ENCODE measurements at regions not wholly inside any gene's neighbourhood (a gene's known extent, or its start where the extent isn't known, plus 50 kb on each side); places are given as distances from the start of the nearest gene placed in this dataset.

DNA sequence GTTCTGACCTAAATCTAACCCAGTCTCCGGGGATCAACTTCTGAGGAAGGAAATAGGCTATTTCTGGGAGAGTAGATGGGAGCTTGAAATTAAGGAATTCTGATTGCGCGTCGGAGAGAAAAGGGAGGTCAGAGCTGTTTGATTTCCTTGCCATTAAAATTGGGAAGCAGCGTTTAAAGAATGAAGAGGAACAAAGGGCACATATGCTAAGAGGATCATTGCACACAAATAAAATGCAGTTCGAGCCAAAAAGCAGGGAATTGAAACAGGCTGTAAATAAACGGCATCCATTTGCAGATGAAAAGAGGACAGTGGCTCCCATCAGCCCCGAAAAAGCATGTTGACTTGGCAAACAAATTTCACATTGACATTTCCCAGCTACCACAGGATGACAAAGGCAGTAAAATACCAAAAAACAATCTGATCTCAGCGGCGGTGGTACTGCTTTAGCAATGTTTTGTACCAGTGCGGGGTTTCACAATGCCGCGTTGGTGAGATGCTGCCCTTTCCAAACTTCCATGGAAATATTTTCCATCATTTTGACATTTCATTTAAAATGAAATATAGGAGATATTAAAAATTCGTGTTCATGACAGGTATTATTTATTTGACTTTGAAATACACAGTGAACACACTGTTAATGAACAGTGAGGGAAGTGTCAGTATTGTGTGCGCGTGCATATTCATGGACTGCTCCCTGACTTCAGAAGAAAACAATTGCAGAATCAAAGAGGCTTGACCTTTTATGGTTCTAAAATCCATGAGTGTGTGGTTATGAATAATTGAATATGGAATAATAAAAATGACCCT lies 108.8 kb downstream of the SQOR start:
- DNase-seq, result no peak

DNA sequence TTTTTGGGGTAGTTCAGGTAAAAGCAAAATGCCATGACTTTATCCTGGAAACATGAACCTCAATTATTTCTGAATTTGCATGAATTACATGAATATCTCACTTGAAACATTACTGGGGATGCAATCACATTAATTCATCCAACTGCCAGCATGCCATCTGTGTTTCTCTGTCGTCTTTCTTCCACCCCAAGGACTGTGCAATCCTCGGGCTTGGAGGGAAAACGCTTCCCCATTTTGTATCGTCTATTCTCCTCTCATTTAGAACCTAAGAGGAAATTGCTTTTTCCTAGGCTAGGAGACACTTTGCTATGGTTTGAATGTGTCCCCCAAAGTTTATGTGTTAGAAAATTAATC lies 109.4 kb downstream of the SQOR start:
- no peak for DNase-seq

DNA sequence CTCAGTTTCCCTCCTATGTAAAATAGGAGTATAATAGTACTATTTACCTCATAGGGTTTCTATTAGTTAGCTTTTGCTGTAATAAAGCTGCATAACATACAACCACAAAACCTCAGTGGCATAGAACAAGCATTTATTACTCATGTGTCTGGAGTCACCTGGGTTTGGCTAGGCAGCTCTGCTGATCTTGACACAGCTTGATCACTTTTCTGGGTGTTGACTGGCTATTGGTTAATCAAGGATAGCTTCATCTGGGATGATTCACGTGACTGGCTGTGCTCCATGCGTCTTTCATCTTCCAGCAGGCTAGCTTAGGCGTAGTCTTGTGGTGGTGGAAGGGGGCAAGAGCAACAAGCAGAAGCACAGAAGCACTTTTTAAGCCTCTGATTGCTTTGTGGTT lies 112.6 kb downstream of the SQOR start:
- DNase-seq, result no peak

DNA sequence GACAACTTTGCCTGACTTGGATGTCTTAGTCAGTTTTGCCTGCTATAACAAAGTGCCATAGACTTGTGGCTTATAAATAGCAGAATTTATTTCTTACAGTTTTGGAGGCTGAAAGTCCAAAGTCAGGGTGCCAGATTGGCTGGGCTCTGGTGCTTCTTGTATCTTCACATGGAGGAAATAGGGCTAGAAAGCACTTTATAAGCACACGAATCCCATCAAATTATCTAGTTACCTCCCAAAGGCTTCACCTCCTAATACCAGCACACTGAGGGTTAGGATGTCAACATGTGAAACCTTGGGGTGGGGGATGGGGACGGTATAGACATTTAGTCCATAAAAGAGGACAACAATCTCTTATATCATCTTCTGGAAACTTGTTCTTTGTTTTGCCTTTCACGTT lies 116.8 kb downstream of the SQOR start:
- DNase-seq, result no peak

DNA sequence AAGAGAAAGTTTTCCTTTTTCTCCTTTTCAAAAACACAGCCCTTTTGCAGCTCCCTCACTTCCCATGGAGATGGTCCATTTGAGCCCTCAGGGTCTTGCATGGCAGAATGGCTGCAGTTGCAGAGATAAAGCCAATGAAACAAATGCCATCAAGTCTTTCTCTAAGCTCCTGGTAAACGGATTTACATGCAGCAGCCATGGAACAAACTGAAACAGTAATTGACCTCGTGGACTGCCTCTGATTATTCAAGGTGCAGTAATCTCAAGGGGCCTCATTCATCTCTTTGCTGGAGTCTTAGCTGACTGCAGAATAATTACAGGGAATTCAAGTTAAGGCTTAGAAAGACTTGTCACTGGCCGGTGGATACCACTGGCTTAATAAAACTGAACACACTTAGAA lies 125.1 kb downstream of the SQOR start:
- DNase-seq, result no peak

DNA sequence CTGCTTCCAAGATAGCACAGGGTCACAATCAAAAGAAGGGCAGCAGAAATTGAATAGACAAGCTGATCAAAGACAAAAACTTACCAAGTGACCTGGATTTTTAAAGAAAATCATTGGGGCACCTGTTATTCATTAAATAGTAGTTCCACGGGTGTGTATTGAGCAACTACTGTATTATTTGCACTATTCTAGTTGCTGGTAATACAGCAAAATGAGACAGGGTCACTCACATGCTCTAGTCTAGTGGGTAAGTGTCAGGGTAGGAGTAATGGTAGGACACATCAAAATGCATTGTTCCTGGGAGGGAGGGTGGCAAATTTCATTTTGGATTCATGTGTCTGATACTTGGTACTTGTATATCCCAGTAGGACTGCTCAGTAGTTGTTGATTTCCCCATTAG lies 127.9 kb downstream of the SQOR start:
- DNase-seq, result no peak

DNA sequence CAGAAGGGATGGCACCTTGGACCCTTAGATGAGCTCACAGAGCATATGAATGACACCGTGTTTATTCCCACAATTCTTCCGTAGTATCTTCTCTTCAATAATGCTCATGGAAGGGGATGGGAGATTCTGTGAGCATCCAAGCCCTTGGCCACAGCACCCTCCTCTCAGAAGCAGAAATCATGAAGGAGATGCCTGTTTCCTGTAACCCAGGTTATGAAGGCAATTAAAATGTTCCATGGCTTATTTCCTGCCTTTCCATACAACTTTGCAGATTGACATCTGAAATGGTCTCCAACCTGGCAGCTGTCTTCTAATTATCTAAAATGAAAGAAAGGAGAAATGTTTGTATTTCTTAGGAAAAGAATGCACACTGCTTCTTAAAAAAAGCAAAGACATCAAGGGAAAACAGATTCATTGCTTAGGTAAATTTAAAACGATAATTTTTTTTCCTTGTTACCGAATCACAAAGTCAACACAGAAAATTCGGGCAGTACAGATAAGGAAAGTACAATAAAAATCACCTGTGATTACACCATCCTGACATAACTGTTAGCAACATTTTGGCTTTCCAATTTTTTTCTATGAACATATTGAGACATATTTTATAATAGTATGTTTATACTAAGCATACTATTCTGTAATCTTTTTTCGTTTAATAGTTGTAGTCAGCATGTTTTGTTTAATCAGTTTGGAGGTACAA lies 128.5 kb downstream of the SQOR start:
- DNase-seq, result no peak

DNA sequence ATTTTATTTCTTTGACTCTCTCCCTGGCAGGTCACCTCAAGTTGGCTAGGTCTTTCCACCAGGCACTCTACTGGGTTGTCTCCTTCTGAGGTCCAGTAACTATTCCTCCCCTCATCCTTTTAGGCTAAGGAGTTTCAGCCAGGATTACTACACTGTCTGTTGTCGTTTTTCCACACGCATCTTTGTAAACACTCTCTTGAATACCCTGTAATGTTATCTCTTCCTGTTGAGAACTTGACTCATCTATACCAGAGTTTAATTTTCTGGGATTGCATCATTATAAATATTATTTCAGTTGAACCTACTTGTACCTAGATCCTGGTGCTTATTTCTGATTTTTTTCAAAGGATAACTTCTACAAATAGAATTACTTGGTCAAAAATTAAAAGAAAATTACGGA lies 138.3 kb downstream of the SQOR start:
- DNase-seq, result no peak

DNA sequence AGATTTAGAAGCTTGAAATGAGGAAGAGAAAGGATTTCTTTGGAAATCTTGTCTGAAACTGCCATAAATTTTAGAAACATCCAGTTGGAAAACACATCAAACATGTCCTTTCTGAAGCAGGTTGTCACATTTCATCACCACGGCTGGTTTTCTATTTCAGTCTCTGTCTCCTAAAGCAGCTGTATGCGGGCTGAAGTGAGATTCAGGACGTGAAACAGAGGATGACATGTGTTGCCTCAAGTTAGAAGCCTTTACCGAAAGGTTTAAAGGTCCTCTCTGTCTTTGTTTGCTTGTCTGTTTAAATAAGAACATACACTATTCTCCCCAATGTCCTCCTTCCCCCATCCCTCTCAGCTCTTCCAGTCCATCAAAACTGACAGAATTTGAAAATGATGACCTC lies 141.9 kb downstream of the SQOR start:
- no peak for DNase-seq

DNA sequence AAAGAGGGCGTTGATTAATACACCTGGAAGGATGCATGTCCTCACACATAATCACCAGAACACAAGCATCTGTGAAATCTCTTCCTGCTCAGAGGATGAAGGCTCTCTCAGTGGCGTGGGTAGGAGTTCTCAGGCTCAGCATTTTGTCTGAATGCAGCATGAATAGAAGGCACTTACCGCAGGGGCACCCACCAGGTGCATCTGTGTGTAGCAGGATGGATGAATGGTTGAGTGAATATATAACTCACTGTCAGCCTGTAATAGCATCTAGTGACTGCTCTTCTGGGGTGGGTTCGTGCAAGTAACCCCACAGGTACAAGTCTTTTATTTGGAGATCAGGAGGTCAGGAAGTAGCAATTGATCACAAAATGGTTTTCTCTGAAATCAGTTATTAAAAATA lies 143.0 kb downstream of the SQOR start:
- DNase-seq, result no peak

DNA sequence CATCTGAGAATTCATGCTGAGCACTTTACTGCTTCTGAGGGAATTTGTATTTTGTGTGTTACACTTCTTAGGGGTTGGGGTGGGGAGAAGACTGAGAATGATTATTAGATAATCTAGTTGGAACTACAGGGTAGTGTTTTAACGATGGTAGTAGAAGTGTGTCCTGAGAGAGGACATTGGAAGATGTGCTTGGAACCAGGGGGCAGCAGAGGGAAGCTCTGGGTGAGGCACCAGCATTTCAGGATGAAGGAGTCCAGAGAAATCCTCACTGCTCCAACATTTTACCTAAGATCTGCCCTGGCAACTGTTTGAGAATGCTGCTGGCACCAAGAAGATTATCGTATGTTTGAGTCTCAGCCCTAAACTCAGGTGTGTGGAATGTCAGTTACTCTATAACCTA lies 145.5 kb downstream of the SQOR start:
- DNase-seq, result no peak

DNA sequence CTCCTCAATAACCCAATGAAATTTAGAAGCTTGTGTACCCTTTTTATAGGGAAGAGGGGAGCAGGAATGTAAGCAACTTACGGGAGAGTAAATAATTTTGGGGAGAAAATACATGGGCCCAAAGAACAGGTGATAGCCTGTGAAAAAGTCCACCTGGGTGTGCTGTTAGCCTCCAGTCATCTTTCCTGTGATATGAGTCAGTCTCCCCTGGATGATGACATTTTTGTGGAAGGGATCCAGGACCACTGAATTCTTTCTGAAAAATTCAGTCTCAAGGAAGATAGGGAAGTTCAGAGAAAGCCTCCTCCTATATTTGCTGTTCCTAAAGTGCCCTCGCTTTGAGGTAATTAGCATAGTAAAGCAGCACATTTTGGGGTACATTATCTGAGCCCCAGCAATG lies 149.8 kb downstream of the SQOR start:
- DNase-seq, result no peak

DNA sequence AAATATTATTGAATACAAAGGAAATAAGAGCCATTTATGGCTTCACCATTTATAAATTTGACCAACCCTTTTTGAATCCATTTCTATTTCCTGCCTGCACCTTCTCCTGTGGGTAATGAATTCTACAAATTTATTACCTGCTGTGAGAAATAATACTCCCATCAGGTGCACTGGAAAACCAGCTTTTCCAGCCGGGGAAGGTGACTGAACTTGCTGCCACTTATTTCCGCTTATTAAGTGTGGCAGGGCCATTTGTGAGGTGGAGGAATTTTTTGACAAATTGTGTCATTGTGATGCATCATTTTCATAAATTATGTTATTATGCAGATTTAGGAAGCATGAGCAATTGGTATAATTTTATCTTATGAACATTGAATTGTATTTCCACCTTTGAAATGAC lies 151.1 kb downstream of the SQOR start:
- DNase-seq, result no peak

DNA sequence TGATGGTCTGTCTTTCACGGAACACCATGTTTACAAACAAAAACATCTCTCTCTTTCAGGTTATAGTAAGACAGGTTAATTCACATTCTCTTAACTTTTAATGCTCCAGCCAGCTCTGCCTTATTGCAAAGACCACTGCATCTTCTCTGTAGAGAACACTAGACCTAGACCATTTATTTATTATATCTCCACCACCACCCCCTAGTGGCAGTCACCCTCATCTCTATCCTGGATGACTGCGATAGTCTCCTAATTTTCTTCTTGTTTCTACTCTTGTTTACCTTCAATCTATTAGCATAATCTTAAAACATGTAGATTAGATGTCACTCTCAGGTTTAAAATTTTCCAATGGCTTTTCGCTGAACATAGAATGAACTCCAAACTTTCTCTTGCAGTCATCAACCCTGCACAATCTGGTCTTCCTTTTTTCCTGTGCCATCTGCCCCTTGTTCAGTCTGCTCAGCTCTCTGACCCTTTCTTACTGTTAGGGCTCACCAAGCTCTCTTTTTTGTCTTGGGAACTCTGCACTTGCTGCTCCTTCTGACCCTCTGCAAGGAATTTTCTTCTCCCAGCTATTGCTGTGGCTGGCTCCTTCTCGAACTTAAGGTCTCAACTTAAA lies 155.6 kb downstream of the SQOR start:
- no peak for DNase-seq

DNA sequence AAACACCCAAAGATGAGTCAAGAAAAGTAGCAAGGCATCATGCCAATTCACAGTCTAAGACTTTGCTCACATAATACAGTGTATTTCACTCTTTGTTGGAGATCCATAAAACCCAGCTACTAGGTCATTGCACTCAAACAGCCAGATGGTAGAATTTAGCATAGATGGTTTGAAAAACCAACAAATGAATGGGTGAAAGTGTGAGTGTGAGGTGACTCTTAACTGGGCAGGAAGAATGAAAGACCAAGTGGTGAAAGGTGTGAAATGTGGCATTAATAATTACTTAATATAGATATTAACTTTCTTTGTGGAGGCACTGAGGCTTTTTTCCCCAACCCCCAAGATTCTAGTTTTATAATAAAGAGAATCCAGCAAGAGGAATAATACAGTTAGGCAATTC lies 159.5 kb downstream of the SQOR start:
- no peak for DNase-seq

DNA sequence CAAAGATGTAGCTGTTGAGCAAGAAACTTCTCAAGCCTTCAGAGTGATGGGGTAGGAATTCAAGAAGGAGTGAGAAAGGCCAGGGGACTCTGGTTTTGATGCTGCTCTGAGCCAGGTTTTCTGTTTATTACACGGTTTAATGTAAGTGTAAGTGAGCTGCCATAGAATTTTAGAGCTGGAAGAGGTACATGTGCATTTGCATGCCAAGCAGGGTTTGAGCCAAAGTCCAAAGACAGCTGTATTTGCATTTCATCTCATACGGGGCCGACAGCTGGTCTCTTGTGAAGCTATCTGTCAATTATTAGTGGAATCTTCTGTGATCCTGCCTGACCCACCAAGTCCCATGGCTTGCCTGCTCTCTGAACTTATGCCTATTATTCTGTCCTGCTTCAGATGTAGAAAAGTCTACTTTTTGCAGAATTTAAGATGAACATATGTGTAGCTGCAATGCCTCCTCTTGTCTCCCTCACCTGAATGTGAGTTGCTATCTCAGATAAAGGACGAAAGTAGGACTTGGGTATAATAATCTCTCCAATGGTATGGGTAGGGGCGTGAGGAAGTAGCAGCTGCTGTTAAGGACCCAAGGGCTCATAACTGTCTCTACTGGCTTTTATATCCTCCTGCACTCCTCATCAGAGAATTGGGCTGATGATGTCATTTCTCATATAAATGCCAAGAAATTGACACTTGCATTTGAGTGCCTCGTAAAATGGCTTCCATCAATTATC lies 160.0 kb downstream of the SQOR start:
- no peak for DNase-seq

DNA sequence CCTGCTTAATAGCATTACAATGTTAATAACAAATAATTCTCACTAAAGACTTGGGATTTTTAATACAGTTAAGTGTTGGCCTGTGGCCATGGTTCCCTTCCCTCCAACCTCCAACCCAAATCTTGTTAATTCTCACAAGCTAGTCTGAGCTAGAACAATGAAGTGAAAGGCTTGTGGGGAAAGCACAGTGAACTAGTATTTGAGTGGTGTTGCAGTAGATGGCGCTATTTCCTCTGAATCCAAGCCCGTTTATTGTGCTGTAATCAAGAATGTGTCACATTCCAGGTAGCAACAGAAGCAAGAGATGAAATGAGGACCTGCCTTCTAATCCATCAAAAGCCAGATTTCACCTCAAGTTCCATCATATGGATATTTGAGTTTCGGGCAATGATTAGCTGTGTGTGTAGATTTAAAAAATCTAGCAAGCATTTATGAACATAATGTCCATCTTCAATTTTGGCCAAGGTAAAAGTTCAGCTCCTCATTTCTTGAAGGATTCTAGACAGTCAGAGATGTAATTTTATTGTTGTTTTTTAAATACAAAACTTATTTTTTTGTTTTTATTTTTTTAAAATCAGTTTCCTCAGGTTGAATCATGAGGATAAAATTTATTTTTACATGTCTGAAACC lies 160.7 kb downstream of the SQOR start:
- no peak for DNase-seq

DNA sequence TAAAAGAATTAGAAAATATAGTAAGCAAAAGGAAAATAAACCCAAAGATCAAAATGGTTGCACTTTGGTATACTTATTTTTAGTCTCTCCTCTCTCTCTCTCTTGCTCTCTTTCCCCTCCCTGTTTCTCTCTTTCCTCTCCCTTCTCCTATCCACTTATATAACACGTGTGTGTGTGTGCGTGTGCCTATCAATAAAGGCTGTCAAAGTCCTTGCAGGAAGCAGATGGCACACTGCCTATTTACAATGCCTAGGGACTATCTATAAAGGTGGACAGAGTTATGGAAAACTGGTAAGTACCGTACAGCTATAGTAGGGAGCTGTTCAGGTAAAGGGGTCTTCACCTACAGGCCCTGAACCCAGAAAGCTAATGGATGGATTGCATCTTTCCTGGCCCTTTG lies 161.6 kb downstream of the SQOR start:
- no peak for DNase-seq

DNA sequence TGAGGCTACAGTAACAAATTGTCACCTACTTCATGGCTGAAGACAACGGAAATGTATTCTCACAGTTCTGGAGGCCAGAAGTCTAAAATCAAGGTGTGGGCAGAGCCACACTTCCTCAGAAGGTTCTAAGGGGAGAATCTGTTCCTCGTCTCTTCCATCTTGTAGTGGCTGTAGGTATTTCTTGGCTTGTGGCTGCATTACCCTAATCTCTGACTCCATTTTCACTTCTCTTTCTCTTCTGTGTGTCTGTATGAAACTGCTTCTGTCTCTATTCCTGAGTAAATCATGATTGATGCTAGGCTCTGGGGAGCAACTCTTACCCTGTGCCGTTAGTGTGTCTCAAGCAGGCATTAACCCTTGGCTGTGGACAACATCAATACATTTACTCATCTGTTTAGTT lies 164.7 kb downstream of the SQOR start:
- DNase-seq, result no peak

DNA sequence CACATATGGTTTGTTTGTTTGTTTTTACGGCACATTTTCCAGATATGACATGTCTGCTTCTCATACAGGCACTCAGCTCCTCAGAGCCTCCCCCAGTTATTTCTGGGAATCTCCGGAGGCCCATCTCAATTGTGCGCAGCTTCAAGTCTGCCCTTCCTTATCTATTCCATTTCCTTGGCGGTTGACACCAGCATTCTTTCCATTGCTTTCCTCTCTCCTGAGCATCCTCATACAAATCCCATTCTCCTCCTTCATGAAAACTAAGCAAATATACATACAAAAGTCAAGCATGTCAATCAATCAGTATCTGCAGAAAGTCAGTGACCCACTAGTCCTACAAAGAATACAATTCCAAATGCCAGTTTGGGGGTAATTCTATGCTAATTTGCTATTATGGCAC lies 166.7 kb downstream of the SQOR start:
- no peak for DNase-seq

DNA sequence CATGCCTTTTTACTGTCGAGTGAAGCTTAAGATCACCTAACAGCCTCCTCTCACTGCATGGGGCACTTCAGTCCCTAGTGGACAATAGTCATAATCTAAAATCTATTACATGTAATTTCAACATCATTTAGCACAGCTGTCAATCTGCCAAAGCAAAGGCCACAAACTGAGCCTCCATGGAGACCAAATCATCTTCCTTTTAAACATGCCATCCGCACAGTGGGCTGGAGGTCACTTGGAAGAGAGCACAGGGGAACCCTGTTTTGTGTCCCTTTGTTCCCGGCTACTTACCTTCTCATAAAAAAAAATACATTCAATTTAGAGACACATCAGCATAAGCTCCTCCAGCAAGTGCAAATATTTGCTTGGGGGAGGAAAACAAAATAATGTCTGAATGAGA lies 167.3 kb downstream of the SQOR start:
- no peak for DNase-seq

DNA sequence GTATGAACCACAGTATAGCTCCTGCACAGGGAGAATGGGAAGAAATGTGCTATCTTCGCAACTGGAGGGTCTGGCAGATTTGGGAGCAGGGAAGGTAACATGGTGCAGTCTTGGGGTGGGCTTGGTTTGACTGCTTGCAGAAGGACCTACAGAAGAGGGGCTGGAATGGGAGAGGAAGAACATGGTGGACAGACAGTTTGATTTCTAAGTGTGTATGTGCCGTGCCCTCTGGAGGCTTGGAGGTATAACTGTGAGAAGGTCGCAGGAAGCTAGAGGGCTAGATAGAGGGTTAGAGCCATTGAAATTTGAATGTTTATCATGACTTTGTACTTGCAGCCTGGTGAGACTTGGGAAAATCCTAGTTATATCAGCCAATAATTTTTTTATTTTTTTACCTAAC lies 169.2 kb downstream of the SQOR start:
- DNase-seq, result no peak

DNA sequence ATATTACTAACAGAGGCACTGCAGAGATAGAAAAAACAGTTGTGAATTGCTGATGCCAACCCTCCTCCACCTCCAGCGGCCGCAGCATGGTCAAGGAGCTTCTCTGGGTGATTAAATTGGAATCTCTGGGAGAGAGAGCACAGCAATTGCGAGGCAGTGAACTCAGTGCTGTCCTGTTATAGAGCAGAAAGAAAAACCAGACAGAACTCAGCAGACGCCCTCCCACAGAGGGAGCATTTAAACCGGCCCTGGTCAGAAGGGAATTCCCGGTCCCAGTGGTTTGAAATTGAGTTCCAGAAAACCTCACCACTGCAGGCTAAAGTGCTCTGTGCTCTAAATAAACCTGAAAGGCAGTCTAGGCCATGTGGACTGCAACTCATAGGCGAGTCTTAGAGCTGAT lies 175.4 kb downstream of the SQOR start:
- DNase-seq, result no peak

Measured in activated CD8-positive, alpha-beta memory T cell treated with anti-CD3 and anti-CD28 coated beads, Interleukin-2, amount 50 U/mL, for 4 hours (primary cell).